Tibial nerve (tissue), 4 donors: ENCODE measurements at regions not wholly inside any gene's neighbourhood (a gene's known extent, or its start where the extent isn't known, plus 50 kb on each side); places are given as distances from the start of the nearest gene placed in this dataset.
A peak's percentile ranks its signal among the peaks of the same experiment; 100 is the strongest.
"Not testable (repeated sequence)": the region's sequence is repeated elsewhere in the genome, so short reads cannot be mapped to it uniquely, and the experiment has no call there.

Experiments
- DNase-seq, 2 donors: peaks; one replicate each; pipeline ENCODE4 v3.0.0-alpha.2; 2019; ENCODE audit warnings: low spot score in 2 of 2
- H3K27ac ChIP-seq, 4 donors: fragments of 200-600 bp; sonication (generic) in 3 of 4; one replicate each; pipeline ENCODE4 v1.5.1; 2017 to 2019; ENCODE audit warnings: mild to moderate bottlenecking in 1 of 4
- H3K27me3 ChIP-seq, 2 donors: fragments of 200-600 bp; sonication (generic) in 1 of 2; one replicate each; pipeline versions ENCODE4 v1.5.1 to v1.6.0; 2017 to 2019
- H3K36me3 ChIP-seq, 3 donors: fragments of 200-600 bp; sonication (generic); one replicate each; pipeline ENCODE4 v1.5.1; 2018 to 2019
- H3K4me1 ChIP-seq, 4 donors: fragments of 200-600 bp; sonication (generic) in 3 of 4; one replicate each; pipeline ENCODE4 v1.5.1; 2017 to 2019
- H3K4me3 ChIP-seq, 4 donors: fragments of 200-600 bp; sonication (generic) in 3 of 4; one replicate each; pipeline ENCODE4 v1.5.1; 2017 to 2019; ENCODE audit warnings: mild to moderate bottlenecking in 1 of 4, moderate library complexity in 1 of 4
- H3K9me3 ChIP-seq, 4 donors: fragments of 200-600 bp; sonication (generic) in 3 of 4; one replicate each; pipeline ENCODE4 v1.5.1; 2017 to 2019
- CTCF ChIP-seq, 5 experiments: fragments of 200-600 bp in 3 of 5; fragments of 450-650 bp in 2 of 5; sonication (generic) in 3 of 5; IDR thresholded peaks; one replicate each; pipeline ENCODE4 v1.5.1; 2016 to 2019; ENCODE audit warnings: antibody characterized with exemption in 5 of 5, mild to moderate bottlenecking in 3 of 5, moderate library complexity in 2 of 5
- EP300 ChIP-seq, 2 donors: sonication (generic); formaldehyde crosslinking; IDR thresholded peaks; one replicate each; pipeline ENCODE4 v1.6.1; 2017; ENCODE audit warnings: antibody characterized with exemption in 2 of 2, mild to moderate bottlenecking in 1 of 2
- POLR2A ChIP-seq, 2 donors: fragments of 450-650 bp; IDR thresholded peaks; one replicate each; pipeline ENCODE4 v1.6.1; 2017; ENCODE audit warnings: antibody characterized with exemption in 2 of 2, mild to moderate bottlenecking in 2 of 2, moderate library complexity in 2 of 2
- WGBS, 2 donors: methylation state at CpG; one replicate each; pipeline ENCODE4 v1.1.5; 2018; 5-methylcytosine and 5-hydroxymethylcytosine counted together

- Histone ChIP-seq H3K4me3 (no peak overlapping the region), H3K4me1 (no peaks in the 10 kb centered on the region), H3K9me3 (no peaks in the 10 kb centered on the region), H3K27me3 (no peaks in the 10 kb centered on the region), H3K36me3 (no peaks in the 10 kb centered on the region), H3K27ac (no peak overlapping the region)
- no peak for DNase-seq
- 62 to 75% methylated on average over 3 of the region's 3 CpGs for WGBS, 2 donors
- TF ChIP-seq POLR2A (IDR thresholded peaks at IDR 0.05) (no peak), CTCF (IDR thresholded peaks at IDR 0.05) (no peak), EP300 (IDR thresholded peaks at IDR 0.05) (no peak)
Observed at GRCh38 chr14:21860172-21860571, 186.6 kb upstream of the OR4E1 start.

DNA sequence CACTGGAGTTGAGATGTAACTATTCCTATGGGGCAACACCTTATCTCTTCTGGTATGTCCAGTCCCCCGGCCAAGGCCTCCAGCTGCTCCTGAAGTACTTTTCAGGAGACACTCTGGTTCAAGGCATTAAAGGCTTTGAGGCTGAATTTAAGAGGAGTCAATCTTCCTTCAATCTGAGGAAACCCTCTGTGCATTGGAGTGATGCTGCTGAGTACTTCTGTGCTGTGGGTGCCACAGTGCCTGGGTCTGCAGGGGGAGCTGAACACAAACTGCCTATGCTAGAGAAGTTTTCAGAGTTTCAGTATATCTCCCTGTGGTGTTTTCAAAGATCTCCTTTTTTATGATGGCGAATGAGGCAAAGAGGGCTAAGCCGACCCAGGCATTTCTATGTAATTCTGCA is 179.2 kb upstream of the OR4E1 start:
- H3K36me3 ChIP-seq, result no peaks in the 10 kb centered on the region
- DNase-seq, result no peak
- H3K4me3 ChIP-seq, result no peak overlapping the region
- H3K9me3 ChIP-seq, result no peaks in the 10 kb centered on the region
- H3K4me1 ChIP-seq, result no peaks in the 10 kb centered on the region
- 80 to 81% methylated on average over 3 of the region's 3 CpGs for WGBS, 2 donors
- no peak overlapping the region for H3K27ac ChIP-seq
- TF ChIP-seq EP300 (IDR thresholded peaks at IDR 0.05) (no peak), POLR2A (IDR thresholded peaks at IDR 0.05) (no peak), CTCF (IDR thresholded peaks at IDR 0.05) (no peak)
- H3K27me3 ChIP-seq, result no peaks in the 10 kb centered on the region

DNA sequence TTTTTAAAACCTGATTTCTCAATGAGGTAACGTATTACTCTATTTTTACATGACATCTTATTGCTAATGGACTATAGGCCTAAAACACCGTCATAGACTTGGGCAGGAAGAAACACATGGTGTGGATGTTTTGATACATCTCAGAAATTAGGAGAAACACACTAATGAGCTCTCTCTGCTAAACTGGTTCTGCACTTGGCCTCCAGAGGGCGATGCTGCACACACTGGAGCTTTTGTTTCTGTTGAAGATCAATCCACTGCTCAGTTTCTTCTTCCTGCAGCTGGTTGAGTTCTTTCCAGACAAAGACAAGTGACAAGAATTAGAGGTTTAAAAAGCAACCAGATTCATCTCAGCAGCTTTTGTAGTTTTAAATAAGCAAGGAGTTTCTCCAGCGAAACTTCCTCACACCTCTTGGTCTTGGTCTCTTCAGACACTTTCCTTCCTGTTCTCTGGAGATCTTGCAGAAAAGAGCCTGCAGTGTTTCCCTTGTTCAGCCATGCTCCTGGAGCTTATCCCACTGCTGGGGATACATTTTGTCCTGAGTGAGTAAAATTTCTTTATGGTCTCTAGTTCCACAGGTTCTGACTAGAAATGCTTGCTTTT is 178.5 kb upstream of the OR4E1 start:
- H3K36me3 ChIP-seq, result no peaks in the 10 kb centered on the region
- no peaks in the 10 kb centered on the region for H3K27me3 ChIP-seq
- no peak overlapping the region for H3K27ac ChIP-seq
- TF ChIP-seq CTCF (IDR thresholded peaks at IDR 0.05), result peak in 4 of 5 experiments; percentile 25 to 51 (median 46)
- no peak for TF ChIP-seq EP300 (IDR thresholded peaks at IDR 0.05)
- no peak for TF ChIP-seq POLR2A (IDR thresholded peaks at IDR 0.05)
- peak; percentile 18 to 35 for DNase-seq
- WGBS, 2 donors, result 27 to 30% methylated on average over 4 of the region's 4 CpGs
- no peaks in the 10 kb centered on the region for H3K4me1 ChIP-seq
- no peak overlapping the region for H3K4me3 ChIP-seq
- H3K9me3 ChIP-seq, result no peaks in the 10 kb centered on the region

GRCh38 chr14:21846902-21847301 is 173.3 kb upstream of the OR4E1 start:
- not testable (repeated sequence) for H3K27me3 ChIP-seq, H3K9me3 ChIP-seq, H3K4me1 ChIP-seq, H3K27ac ChIP-seq, H3K4me3 ChIP-seq, H3K36me3 ChIP-seq, DNase-seq
- 65 to 73% methylated on average over 11 of the region's 11 CpGs for WGBS, 2 donors

DNA sequence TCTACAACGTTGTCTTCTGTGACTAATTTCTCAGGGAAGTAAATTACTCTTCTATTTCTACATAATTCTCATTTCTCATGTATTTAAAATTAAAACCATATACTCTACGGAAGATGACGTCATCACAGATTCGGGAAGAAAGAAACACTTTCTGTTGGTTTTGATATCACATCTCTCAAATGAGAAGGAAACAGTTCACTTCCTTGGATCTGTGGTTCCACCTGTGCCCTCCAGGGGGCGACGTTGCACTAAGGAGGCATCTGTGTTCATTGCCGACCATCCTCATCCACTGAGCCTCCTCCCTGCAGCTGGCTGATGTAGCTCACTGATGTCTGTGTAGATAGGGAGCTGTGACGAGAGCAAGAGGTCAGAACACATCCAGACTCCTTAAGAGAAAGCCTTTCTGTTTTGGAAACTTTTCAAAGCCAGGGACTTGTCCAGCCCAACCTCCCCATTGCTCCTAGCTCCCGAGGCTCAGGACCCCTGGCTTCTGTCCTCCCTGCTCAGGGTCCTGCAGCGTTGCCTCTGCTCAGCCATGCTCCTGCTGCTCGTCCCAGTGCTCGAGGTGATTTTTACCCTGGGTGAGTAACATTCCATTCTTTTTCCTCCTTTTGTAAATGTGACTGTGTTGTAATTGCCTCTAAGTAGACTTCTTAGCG is 172.7 kb upstream of the OR4E1 start:
- WGBS, 2 donors, result 28 to 31% methylated on average over 13 of the region's 13 CpGs
- H3K4me1 ChIP-seq, result no peaks in the 10 kb centered on the region
- no peaks in the 10 kb centered on the region for H3K9me3 ChIP-seq
- H3K36me3 ChIP-seq, result no peaks in the 10 kb centered on the region
- H3K27ac ChIP-seq, result no peak overlapping the region
- peak in 1 of 2 donors; percentile 23 for DNase-seq
- H3K4me3 ChIP-seq, result no peak overlapping the region
- TF ChIP-seq POLR2A (IDR thresholded peaks at IDR 0.05) (no peak), CTCF (IDR thresholded peaks at IDR 0.05) (peak in 3 of 5 experiments; percentile 35 to 41 (median 41))
- H3K27me3 ChIP-seq, result no peaks in the 10 kb centered on the region
